NCI-H510A (cell line): ENCODE measurements at regions not wholly inside any gene's neighbourhood (a gene's known extent, or its start where the extent isn't known, plus 50 kb on each side); places are given as distances from the start of the nearest gene placed in this dataset.

Experiments used
- DNase-seq: peaks from one replicate; lab custom pipeline; 2025; lab: John Stamatoyannopoulos, UW

- no peak for DNase-seq
These were observed 290.0 kb upstream of the RUNX1 start for GRCh38 chr21:35338881-35339632.

- DNase-seq = no peak
These were observed 289.2 kb upstream of the RUNX1 start for GRCh38 chr21:35338281-35338680.

GRCh38 chr21:35337573-35337972 lies 288.5 kb upstream of the RUNX1 start:
- DNase-seq = no peak

- no peak for DNase-seq
These were observed 287.4 kb upstream of the RUNX1 start for GRCh38 chr21:35336534-35336933.

GRCh38 chr21:35335951-35336446 lies 286.9 kb upstream of the RUNX1 start:
- DNase-seq = no peak

GRCh38 chr21:35333831-35334618 lies 284.9 kb upstream of the RUNX1 start:
- no peak for DNase-seq

DNA sequence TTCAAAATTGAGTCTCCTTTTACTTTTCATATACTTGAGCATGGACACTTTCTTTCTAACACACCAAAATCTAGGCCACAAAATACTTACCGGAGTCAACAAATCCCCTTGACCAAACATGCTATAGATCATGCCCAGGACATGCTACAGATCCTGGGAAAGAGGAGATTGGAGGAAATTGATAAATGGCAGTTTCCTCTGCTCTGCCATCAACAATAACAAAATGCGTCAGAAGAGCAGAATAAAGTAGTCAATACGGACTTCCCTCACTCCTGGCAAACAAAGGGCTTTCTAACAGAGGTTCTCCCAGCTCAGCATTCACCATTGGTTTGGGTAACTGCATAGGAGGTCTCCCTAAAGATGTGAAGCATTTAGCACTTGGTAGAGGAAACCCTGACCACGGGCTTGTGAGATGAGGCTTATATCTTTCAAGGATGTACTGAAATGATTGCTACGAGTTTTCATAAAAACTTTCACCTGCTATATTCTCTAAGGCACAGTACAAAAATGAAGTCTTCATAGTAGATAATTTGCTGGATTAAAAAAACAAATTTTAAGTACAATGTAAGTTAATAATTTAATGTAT lies 283.8 kb upstream of the RUNX1 start:
- no peak for DNase-seq

DNA sequence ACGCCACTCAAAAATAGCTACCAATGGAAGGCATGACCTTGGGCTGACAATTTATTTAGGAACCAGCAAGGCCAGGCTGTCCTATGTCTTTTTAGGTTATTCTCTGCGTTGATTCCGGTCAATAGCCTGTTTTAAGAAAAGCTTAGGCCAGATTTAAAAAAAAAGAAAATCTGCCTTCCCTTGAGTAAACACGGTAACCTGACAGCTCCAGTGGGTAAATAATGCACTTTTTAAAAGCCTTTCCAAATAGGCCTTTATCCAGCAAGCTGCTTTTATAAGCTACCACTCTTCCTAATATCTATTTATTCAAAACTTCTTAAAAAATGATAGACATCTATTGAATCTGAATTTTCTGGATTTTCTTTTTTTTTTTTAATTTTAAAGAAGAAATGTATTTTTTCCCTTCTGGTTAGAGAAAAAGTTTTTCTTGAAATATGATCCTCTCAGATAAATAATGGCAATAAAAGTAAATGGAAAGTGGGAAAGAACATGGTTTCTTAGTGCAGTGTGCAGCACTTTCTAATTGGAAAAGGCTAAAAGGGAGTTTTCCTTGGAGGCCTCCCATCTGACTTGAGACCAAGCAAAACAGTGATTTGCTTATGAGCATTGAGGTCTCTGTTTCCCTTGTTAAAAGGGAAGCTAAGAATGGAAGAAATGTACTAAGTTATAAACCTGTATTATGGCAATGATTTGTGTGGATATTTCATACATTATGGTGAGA lies 281.0 kb upstream of the RUNX1 start:
- no peak for DNase-seq

DNA sequence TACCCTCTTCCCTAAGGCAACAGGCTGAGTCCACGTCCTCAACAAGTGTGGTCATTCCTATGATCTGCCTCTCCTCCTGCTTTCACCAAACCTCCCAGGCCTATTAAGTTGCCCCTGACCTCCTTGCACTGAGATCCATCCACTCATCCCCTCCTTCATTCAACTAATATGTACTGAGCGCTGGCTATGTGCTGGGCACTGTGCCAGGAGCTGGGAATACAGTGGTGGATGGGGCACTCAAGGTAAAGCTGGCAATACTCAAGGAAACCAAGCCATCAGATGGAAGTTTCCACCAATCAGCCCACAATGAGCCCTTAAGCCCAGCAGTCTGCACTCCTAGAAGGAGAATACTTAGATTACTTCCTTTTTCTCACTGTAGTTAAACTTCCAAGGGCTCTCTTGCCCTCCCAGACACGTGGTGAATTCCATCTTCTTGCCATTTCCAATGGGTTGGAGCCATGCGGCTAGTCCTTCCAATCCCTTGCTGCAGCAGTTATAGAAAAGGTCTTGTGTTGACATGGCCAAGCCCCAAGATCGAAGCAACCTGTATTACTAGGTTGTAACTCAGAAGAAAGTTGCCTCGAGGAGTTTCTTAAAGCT lies 279.9 kb upstream of the RUNX1 start:
- DNase-seq = peak; percentile 44

DNA sequence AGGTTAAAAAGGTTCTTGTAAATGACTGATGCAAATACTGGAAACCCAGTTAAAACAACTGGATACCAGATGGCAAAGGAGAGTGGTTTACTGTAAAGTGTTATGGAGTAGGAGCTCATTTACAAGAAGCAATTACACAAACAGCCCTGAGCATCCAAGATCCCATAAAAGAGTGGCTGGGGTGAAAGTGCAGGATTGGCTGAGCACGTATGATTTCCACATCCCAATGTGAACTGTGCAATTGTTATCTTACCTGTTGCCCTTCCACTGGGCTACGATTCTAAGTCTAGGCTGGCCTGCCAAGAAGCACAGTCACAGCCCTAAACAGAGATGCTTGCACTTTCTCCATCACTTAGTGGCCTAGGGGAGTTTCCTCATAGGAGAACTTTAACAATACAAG lies 277.6 kb upstream of the RUNX1 start:
- DNase-seq = no peak

GRCh38 chr21:35325953-35326352 lies 276.9 kb upstream of the RUNX1 start:
- no peak for DNase-seq

DNA sequence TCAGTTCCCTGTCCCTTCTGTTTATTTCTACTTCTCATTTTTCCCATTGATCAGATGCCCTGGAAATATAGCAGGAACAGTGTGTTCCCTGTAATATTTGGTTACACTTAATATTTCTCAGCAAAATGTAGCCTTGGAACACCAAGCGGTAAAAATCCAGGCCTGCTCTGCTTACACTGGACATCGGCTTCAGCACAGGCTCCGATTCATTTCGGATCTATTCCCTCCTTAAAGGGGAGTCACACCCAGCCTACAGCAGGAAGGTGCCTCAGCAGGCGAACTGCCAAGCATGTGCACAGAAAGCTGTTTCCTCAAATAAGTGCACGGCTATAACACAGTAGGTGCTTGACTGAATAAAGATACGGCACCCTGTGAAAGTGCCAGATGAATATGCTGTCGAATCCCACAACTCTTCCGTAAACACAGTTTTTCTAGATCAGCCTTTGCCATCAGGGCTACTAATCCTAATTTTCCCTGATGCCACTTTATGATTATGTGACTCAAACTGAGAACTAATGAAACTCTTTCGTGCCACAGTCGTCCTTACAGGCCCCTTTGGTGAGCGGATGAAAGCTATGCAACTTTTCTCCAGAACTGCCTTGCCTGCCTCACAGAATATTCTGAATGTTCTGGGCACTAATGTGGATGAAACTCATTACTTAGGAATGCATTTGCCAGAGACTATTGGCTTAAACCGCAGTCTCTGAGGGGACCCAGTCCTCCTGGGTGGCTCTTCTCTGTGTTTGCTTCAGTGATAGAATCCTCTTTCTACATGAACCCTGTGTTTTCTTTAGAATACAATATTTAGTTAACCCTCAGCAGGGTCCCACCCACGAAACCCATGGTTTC lies 275.5 kb upstream of the RUNX1 start:
- no peak for DNase-seq

GRCh38 chr21:35323947-35324346 lies 274.8 kb upstream of the RUNX1 start:
- DNase-seq = no peak

DNA sequence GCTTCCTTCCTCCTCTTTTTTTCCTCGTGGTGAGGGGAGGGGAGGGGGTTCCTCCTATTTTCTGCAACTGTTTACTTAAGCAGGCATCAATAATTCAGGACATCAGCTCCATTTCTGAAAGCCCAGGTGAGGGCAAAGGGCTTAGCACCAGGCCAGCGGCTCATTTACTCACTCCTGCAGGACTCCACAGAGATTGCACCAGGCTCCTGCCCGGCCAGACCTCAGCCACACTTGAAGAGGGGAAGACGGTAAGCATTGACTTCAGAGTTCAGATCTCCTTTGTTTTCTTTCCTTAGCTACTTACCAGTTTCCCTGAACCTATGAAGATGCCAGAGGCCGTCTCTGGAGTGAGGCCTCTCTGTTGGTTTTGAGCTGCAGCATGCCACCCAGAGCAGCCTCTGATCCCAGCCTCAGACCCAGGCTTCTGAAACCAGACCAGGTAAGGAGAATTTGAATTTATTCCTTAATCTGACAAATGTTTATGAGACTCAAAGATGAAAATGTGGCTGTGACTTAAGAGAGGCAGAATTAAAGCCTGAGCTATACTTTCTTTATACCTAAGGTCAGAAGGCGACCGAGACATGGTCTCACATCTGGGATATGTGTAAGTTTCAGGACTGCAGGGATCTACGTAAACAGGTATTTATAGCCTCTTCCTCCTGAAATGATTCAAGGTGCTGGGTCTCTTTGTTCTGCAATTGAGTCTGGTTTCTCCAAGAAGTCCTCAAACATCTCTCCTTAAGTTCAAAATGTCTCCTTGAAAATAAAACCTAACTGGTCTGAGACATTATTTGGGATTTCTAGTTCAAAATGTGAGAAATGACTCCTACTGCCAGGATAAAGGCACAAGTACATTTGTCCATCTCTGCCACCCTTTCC lies 272.5 kb upstream of the RUNX1 start:
- DNase-seq = no peak

- DNase-seq = no peak
These were observed 270.7 kb upstream of the RUNX1 start for GRCh38 chr21:35319684-35320283.

DNA sequence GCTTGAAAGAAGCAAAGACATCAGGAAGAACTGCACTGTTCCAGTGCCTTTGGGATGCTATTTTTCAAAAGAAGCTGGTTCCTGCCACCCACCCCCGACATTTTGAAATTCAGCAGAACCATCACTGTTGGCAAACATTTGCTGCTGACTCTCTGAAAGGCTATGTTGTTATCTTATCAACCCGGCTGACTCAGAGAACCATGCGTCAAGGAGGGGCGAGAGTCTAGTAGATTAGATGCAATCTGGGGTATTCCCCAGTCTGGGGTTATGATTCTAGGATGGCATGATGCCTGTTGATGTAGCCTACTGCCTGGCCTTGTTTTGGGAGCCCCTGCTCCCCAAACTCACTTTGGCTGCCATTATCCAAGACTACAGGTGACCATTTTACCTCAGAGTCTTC lies 267.8 kb upstream of the RUNX1 start:
- DNase-seq = no peak

GRCh38 chr21:35316456-35316855 lies 267.4 kb upstream of the RUNX1 start:
- no peak for DNase-seq

GRCh38 chr21:35314857-35315582 lies 265.9 kb upstream of the RUNX1 start:
- DNase-seq = no peak

- DNase-seq = no peak
These were observed 262.9 kb upstream of the RUNX1 start for GRCh38 chr21:35311985-35312384.
